ENCODE measurements at regions not wholly inside any gene's neighbourhood (a gene's known extent, or its start where the extent isn't known, plus 50 kb on each side); places are given as distances from the start of the nearest gene placed in this dataset.

DNA sequence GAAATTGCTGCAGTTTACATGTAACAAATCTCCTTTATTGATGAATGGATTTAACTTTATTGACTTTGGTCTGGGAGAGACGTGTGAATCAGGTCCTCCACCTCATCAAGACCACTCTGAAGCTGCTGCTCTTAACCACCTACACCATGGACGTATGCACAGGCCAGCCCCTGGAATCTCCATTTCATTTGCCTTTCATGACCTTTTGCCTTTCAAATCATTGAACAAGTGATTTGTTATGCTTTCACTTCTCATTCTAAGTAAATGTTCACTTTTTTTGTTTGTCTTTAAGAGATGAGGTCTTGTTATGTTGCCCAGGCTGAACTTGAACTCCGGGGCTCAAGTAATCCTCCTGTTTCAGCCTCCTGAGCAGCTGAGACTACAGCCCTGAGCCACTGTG is 240.0 kb upstream of the SERP2 start:
- TF ChIP-seq, protein P1, sequence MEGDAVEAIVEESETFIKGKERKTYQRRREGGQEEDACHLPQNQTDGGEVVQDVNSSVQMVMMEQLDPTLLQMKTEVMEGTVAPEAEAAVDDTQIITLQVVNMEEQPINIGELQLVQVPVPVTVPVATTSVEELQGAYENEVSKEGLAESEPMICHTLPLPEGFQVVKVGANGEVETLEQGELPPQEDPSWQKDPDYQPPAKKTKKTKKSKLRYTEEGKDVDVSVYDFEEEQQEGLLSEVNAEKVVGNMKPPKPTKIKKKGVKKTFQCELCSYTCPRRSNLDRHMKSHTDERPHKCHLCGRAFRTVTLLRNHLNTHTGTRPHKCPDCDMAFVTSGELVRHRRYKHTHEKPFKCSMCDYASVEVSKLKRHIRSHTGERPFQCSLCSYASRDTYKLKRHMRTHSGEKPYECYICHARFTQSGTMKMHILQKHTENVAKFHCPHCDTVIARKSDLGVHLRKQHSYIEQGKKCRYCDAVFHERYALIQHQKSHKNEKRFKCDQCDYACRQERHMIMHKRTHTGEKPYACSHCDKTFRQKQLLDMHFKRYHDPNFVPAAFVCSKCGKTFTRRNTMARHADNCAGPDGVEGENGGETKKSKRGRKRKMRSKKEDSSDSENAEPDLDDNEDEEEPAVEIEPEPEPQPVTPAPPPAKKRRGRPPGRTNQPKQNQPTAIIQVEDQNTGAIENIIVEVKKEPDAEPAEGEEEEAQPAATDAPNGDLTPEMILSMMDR (conservative IDR thresholded peaks at IDR 0.05 in 1 of 2, IDR thresholded peaks at IDR 0.05 in 1 of 2; ENCODE audit: extremely low read depth in 1 of 2, insufficient read depth in 1 of 2, low read depth in 1 of 2, low read length in 2 of 2) = no peak
- TF ChIP-seq EZH2 (IDR thresholded peaks at IDR 0.05; ENCODE audit: borderline replicate concordance, low read length) = no peak

Measured in mammary epithelial cell (primary cell).